Activated naive CD8-positive, alpha-beta T cell (primary cell): ENCODE measurements at regions not wholly inside any gene's neighbourhood (a gene's known extent, or its start where the extent isn't known, plus 50 kb on each side); places are given as distances from the start of the nearest gene placed in this dataset.

Source experiments
- H3K27ac Mint-ChIP-seq: one replicate; pipeline ENCODE4 v1.8.0; 2021; ENCODE audit warnings: mixed read lengths
- H3K27me3 Mint-ChIP-seq: one replicate; pipeline ENCODE4 v1.8.0; 2021; ENCODE audit warnings: mixed read lengths
- H3K36me3 Mint-ChIP-seq: one replicate; pipeline ENCODE4 v1.8.0; 2021; ENCODE audit warnings: mixed read lengths
- H3K4me1 Mint-ChIP-seq: one replicate; pipeline ENCODE4 v1.8.0; 2021; ENCODE audit warnings: low read depth, mixed read lengths
- H3K4me3 Mint-ChIP-seq: one replicate; pipeline ENCODE4 v1.8.0; 2021; ENCODE audit warnings: mild to moderate bottlenecking, mixed read lengths
- H3K9me3 Mint-ChIP-seq: one replicate; pipeline ENCODE4 v1.8.0; 2021; ENCODE audit warnings: low read depth, mixed read lengths

DNA sequence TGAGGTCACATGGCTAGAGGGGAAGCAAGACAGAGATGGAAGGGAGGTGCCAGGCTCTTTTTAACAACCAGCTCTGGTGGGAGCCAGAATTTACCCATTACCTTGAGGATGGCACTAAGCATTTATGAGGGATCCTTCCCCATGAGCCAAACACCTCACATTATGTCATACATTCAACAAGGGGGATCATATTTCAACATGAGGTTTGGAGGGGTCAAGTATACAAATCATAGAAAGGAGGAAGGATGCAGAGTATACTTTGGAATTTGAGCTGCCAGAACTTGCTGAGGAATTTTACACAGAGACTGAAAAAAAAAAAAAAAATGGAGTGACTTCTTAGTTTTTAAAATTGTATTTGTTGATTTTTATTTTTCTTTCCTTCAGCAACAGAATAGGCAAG, 891.4 kb downstream of the CCDC85A start:
- Mint-ChIP-seq H3K36me3 (no peaks in the 10 kb centered on the region), H3K9me3 (peaks cover 18% of the 10 kb centered on the region), H3K27ac (no peak overlapping the region), H3K4me1 (no peaks in the 10 kb centered on the region), H3K4me3 (no peak overlapping the region), H3K27me3 (no peaks in the 10 kb centered on the region)

DNA sequence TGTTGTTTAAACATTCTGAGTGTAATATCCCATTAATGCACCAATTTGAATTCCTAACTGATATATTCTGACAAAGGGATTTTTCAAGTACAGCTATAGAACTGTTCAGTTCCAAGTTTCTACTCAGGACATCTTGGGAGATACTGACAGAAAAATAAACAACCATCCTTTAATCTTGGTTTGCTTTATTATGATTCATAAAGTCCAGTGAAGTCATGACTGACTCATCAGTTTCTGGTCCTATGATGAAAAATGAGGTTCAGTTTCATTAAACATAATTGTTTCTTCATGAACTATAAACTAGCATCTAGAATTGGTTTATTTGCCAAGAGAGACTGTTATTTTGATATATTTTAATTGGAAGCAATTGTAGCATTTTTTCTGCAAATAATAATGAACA, 896.2 kb downstream of the CCDC85A start:
- peaks cover 3% of the 10 kb centered on the region for H3K9me3 Mint-ChIP-seq
- H3K4me3 Mint-ChIP-seq: no peak overlapping the region
- no peaks in the 10 kb centered on the region for H3K36me3 Mint-ChIP-seq
- no peaks in the 10 kb centered on the region for H3K4me1 Mint-ChIP-seq
- H3K27ac Mint-ChIP-seq: no peak overlapping the region
- H3K27me3 Mint-ChIP-seq: no peaks in the 10 kb centered on the region

- no peaks in the 10 kb centered on the region for H3K27me3 Mint-ChIP-seq
- H3K4me1 Mint-ChIP-seq: no peaks in the 10 kb centered on the region
- peaks cover 5% of the 10 kb centered on the region for H3K9me3 Mint-ChIP-seq
- H3K4me3 Mint-ChIP-seq: no peak overlapping the region
- no peaks in the 10 kb centered on the region for H3K36me3 Mint-ChIP-seq
- H3K27ac Mint-ChIP-seq: no peak overlapping the region
Observed at GRCh38 chr2:57084697-57085281, 901.0 kb downstream of the CCDC85A start.

DNA sequence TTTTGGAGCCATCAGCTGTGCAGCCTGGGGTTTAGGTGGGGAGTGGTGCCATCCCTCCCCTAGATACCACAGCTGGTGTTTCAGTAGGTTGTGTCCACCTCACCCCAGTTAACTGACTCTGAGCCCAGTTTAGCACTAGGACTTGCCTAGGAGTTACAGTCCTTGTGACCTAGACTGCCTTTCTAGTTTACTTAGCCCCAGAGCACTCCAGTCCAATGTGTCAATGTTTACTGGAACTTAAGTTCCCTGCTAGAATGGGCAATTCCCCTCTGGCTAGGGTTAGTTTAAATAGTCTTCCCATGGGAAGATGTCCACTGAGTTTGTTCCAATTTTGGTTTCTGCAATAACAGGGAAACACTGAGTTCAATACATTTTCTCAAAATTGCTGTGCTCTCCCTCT, 909.2 kb downstream of the CCDC85A start:
- Mint-ChIP-seq H3K4me3 (no peak overlapping the region), H3K27me3 (no peaks in the 10 kb centered on the region), H3K9me3 (peaks cover 9% of the 10 kb centered on the region), H3K36me3 (no peaks in the 10 kb centered on the region), H3K27ac (no peak overlapping the region), H3K4me1 (no peaks in the 10 kb centered on the region)

- Mint-ChIP-seq H3K27ac (no peak overlapping the region), H3K4me3 (no peak overlapping the region), H3K9me3 (peaks cover 24% of the 10 kb centered on the region)
Observed at GRCh38 chr2:57097855-57098254, 914.1 kb downstream of the CCDC85A start.

GRCh38 chr2:57100436-57100835, 916.6 kb downstream of the CCDC85A start:
- Mint-ChIP-seq H3K9me3 (peaks cover 28% of the 10 kb centered on the region), H3K4me3 (no peak overlapping the region), H3K4me1 (no peaks in the 10 kb centered on the region), H3K36me3 (no peaks in the 10 kb centered on the region), H3K27me3 (no peaks in the 10 kb centered on the region), H3K27ac (no peak overlapping the region)

More at GRCh38 chr2:57097855-57098254, 914.1 kb downstream of the CCDC85A start:
- Mint-ChIP-seq H3K27me3 (no peaks in the 10 kb centered on the region), H3K4me1 (no peaks in the 10 kb centered on the region), H3K36me3 (no peaks in the 10 kb centered on the region)

- no peaks in the 10 kb centered on the region for H3K27me3 Mint-ChIP-seq
Observed at GRCh38 chr2:57105694-57106093, 921.9 kb downstream of the CCDC85A start.

GRCh38 chr2:57107353-57107752, 923.6 kb downstream of the CCDC85A start:
- H3K4me1 Mint-ChIP-seq: no peaks in the 10 kb centered on the region
- H3K27me3 Mint-ChIP-seq: no peaks in the 10 kb centered on the region
- no peak overlapping the region for H3K27ac Mint-ChIP-seq
- peaks cover 36% of the 10 kb centered on the region for H3K9me3 Mint-ChIP-seq
- H3K4me3 Mint-ChIP-seq: no peak overlapping the region
- no peaks in the 10 kb centered on the region for H3K36me3 Mint-ChIP-seq

More at GRCh38 chr2:57105694-57106093, 921.9 kb downstream of the CCDC85A start:
- no peak overlapping the region for H3K27ac Mint-ChIP-seq
- H3K4me1 Mint-ChIP-seq: no peaks in the 10 kb centered on the region
- no peaks in the 10 kb centered on the region for H3K36me3 Mint-ChIP-seq
- H3K9me3 Mint-ChIP-seq: peaks cover 43% of the 10 kb centered on the region
- H3K4me3 Mint-ChIP-seq: no peak overlapping the region

GRCh38 chr2:57111531-57111930, 927.7 kb downstream of the CCDC85A start:
- Mint-ChIP-seq H3K27me3 (no peaks in the 10 kb centered on the region), H3K9me3 (peaks cover 38% of the 10 kb centered on the region), H3K27ac (no peak overlapping the region), H3K4me1 (no peaks in the 10 kb centered on the region), H3K4me3 (no peak overlapping the region), H3K36me3 (no peaks in the 10 kb centered on the region)

DNA sequence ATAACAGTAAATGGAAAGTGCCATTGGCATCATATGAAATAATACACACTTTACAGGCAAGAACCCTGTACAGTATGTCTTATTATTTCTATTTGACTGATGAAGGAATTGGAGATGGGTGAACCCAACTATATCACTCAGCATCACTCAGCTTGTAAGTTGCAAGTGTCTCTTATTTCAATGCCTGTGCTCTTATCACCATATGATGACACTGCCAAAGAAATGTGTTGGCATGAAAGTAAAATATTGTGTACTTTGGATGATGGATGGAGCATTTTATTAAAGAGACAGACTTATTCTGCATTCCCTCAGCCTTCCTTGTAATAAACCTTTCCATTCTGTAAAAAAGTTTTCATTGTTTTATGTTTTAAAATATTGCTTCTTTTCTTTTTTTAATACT, 927.5 kb upstream of the VRK2 start:
- no peak overlapping the region for H3K4me3 Mint-ChIP-seq
- H3K9me3 Mint-ChIP-seq: peaks cover 19% of the 10 kb centered on the region
- H3K27me3 Mint-ChIP-seq: no peaks in the 10 kb centered on the region
- H3K27ac Mint-ChIP-seq: no peak overlapping the region
- H3K36me3 Mint-ChIP-seq: no peaks in the 10 kb centered on the region
- H3K4me1 Mint-ChIP-seq: no peaks in the 10 kb centered on the region

GRCh38 chr2:57126410-57126809, 920.2 kb upstream of the VRK2 start:
- Mint-ChIP-seq H3K9me3 (peaks cover 14% of the 10 kb centered on the region), H3K4me3 (no peak overlapping the region), H3K27me3 (no peaks in the 10 kb centered on the region), H3K36me3 (no peaks in the 10 kb centered on the region), H3K4me1 (no peaks in the 10 kb centered on the region), H3K27ac (no peak overlapping the region)

GRCh38 chr2:57139179-57139578, 907.4 kb upstream of the VRK2 start:
- no peak overlapping the region for H3K4me3 Mint-ChIP-seq
- H3K4me1 Mint-ChIP-seq: no peaks in the 10 kb centered on the region
- H3K27ac Mint-ChIP-seq: no peak overlapping the region
- H3K27me3 Mint-ChIP-seq: no peaks in the 10 kb centered on the region
- H3K9me3 Mint-ChIP-seq: peaks cover 3% of the 10 kb centered on the region
- no peaks in the 10 kb centered on the region for H3K36me3 Mint-ChIP-seq

DNA sequence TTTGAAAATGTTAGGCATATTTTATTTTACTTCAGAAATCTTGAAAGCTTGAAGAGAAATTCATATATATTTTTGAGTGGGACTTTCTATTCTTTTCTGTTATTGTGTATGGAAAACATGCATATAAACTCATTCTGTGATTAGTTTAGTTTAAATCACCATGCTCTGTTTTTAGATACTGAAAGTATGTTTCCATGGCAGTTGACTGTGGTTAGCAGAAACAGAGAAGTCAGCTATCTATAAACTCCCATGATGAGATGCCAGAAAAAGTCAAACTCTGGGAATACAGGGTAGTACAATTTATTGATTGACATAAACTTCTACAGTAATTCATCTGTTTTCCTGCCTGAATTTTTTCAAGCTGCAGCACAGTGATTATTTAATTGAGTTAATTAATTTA, 905.3 kb upstream of the VRK2 start:
- H3K4me3 Mint-ChIP-seq: no peak overlapping the region
- H3K27me3 Mint-ChIP-seq: no peaks in the 10 kb centered on the region
- peaks cover 6% of the 10 kb centered on the region for H3K9me3 Mint-ChIP-seq
- no peaks in the 10 kb centered on the region for H3K36me3 Mint-ChIP-seq
- H3K4me1 Mint-ChIP-seq: no peaks in the 10 kb centered on the region
- no peak overlapping the region for H3K27ac Mint-ChIP-seq

DNA sequence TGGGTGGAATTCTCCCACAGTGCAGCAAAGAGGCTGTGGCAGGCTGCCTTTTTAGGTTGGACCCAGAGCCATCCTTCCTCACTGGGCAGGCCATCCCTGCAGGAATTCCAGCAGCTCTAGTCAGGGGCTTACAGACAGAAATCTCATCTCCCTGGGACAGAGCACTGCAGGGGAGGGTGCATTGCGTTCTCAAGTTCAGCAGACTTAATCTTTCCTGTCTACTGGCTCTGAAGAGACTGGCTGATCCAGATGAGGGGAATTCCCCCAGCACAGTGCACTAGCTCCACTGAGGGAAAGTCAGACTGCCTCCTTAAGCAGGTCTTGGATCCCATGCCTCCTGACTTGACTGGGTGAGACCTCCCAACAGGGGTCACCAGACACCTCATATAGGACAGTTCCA, 899.7 kb upstream of the VRK2 start:
- Mint-ChIP-seq H3K27me3 (no peaks in the 10 kb centered on the region), H3K4me1 (no peaks in the 10 kb centered on the region), H3K36me3 (no peaks in the 10 kb centered on the region), H3K27ac (no peak overlapping the region), H3K9me3 (peaks cover 27% of the 10 kb centered on the region), H3K4me3 (no peak overlapping the region)

- no peak overlapping the region for H3K4me3 Mint-ChIP-seq
- H3K9me3 Mint-ChIP-seq: peaks cover 19% of the 10 kb centered on the region
- H3K36me3 Mint-ChIP-seq: no peaks in the 10 kb centered on the region
- no peaks in the 10 kb centered on the region for H3K27me3 Mint-ChIP-seq
- H3K4me1 Mint-ChIP-seq: no peaks in the 10 kb centered on the region
- no peak overlapping the region for H3K27ac Mint-ChIP-seq
Observed at GRCh38 chr2:57156231-57156924, 890.2 kb upstream of the VRK2 start.

- H3K36me3 Mint-ChIP-seq: no peaks in the 10 kb centered on the region
- no peak overlapping the region for H3K4me3 Mint-ChIP-seq
- no peaks in the 10 kb centered on the region for H3K4me1 Mint-ChIP-seq
- H3K27me3 Mint-ChIP-seq: no peaks in the 10 kb centered on the region
- H3K27ac Mint-ChIP-seq: no peak overlapping the region
- H3K9me3 Mint-ChIP-seq: peaks cover 5% of the 10 kb centered on the region
Observed at GRCh38 chr2:57160976-57161375, 885.6 kb upstream of the VRK2 start.
